Superior temporal gyrus (tissue), 1 donor: ENCODE measurements at regions not wholly inside any gene's neighbourhood (a gene's known extent, or its start where the extent isn't known, plus 50 kb on each side); places are given as distances from the start of the nearest gene placed in this dataset.

Experiments used
- DNase-seq: peaks from one replicate; pipeline ENCODE4 v3.0.0-alpha.2; 2016; ENCODE audit errors: extremely low spot score

DNA sequence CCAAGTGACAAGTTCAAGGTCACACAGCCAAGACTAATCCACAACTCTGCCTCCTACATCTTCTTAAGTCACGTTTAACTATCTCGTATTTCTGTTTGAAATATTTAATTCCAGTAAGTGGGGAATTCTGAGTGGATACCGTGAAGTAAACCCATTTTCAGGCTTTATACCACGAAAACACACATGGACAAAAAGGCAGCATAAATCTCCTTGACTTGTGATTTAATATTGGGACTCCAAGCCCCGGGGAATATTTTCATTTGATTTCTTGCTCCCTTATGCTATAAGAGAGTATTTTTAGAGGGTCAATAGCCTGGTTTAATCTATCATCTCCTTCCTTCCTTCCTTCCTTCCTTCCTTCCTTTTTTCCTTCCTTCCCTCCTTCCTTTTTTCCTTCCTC is 716.7 kb downstream of the VRK1 start:
- DNase-seq = no peak

DNA sequence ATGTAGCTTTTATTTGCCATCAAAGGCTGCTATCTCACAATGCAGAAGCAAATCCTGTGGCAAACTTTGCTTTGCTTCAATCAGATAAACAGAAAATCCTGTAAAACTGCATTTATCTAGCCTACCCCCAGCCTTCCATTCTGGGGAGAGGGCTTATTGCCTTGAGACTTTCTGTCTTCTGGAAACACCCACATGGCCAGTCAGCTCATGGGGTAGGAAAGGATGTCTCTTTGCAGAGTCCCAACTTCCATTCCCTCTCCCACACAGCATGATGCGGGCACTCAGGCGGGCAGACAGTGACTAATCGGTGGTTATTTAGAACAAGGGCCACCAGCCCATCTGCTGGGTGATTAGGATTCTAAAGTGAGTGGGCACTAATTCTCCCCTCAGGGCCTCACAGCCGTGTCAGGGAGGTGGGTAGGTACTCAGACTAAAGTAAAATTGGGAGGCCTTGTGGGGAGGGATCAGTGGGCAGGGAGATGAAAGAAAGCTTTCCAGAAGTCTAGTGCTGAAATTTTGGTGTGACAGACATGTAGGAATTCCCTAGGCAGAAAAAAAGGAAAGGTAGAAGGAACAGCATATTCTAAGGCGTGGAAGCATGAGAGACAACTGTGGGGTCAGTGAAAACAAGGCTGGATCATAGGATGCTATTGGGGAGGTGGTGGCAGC is 720.5 kb downstream of the VRK1 start:
- DNase-seq = no peak

DNA sequence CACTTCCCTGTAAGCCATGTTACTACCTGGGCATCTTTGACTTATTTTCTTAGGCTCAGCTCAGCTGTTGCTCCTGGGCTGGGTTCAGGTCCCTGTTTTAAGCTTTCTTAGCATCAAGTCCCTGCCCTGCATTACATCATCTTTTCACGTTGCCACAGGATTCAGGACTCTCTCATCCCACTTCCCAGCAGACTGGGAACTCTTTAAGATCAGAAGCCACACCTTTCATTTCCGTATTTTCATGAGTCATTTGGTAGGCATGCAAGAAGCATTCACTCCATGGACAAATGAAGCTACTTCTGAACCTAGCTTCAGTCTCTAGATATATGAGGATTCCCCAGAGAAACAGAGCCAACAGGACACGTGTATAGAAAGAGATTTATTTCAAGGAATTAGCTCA is 726.8 kb downstream of the VRK1 start:
- DNase-seq = no peak

DNA sequence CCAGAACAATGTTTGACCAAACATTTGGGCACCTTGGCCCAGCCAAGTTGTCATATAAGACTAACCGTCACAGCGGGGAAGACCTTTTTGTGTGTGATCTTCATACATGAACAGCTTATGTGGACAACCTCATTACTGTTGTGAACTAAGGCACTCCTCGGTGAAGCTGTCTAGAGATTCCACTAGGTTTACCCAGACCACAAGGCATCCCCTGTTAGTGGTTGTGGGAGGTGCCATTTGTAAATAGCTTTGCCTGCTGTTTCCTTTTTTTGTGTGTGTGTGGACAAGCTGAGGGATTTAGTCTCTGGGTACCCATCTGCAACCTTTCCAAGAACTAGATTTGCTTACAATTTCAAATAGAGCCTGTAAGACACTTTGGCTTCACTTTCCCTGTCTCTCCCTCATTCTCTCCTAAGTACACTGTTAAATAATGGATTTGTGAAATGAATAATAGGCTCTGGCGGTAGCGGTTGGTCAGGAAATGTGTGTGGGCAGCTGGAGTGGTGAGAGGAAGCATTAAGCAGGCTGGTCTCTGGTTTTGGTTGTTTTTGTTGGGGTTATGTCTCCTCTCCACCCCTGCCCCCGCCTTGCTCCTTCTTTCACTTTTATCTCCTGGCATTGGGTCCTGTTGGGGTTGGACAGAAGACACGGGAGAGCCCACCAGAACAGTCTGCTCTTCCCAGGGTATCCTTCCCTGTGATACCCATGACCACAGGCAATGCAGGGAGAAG is 727.6 kb downstream of the VRK1 start:
- no peak for DNase-seq

DNA sequence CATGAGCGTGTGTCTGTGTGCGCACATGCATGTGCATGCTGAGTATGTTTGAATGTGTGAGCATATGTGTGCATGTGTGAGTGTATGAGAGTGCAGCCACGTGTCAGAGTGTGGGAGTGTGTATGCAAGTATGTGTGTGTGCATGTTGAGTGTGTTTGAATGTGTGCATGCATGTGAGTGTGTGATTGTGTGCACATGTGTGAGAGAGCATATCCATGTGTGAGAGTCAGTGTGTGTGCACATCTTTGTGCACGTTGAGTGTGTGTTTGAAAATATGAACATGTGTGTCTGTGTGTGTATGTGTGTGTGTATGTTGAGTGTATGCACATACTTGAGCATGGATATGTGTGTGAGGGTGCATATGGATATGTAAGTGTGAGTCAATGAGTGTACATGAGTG is 730.8 kb downstream of the VRK1 start:
- DNase-seq = no peak

DNA sequence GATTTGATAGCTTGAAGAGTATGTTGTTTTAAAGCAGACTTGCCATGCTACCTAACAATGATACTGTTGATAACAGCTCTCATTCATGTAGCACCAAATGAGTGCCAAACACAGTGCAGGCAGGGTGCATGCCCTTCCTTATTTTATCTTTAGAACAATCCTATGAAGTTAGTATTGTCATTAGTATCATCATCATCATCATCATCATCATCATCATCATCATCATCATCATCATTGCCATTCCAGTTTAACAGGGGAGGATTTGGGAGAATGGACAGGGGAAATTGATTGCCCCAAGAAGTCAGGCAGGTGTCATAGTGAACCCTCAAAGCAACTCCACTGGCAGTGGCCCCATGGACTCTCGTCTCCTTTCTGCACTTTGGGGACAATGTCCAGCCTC is 734.9 kb downstream of the VRK1 start:
- no peak for DNase-seq

DNA sequence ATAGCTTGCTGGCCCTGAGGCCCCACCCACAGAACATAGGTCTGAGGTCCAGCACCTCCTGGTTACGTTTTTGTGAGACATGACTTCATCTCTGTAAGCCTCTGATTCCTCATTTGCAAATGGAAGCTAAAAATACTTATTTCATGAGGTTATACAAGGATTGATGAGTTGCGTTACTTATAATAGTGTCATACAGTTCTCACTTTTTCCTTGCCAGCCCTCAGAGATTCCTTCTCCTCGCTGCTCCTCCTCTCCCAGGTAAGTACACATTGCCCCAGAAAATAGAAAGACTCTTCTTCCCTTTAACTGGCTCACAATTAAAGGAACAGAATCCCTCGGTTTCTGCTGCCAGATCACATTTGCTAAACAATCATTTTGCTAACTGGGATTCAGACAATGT is 739.2 kb downstream of the VRK1 start:
- DNase-seq = no peak

DNA sequence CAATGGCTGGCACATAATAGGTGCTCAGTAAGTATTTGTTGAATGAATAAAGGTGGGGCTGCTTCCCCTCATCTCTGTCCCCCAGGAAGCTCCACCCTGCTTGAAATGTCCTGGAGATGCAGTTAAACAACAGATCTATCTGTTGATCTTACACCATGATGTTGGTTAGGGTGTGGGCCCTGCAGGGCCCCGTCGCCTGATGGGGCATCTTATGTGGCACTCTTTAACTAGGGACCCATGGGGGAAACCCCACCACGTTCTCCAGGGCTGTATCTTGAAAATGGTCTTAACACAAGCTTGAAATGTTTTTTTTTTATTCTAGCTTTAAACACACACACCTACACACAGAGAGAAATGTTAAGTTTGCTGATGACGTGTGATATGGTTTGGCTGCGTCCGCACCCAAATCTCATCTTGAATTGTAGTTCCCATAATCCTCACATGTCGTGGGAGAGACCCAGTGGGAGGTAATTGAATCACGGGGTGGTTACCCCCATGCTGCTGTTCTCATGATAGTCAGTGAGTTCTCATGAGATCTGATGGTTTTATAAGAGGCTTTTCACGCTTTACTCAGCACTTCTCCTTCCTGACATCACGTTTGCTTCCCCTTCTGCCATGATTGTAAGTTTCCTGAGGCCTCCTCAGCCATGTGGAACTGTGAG is 741.7 kb downstream of the VRK1 start:
- DNase-seq = no peak

DNA sequence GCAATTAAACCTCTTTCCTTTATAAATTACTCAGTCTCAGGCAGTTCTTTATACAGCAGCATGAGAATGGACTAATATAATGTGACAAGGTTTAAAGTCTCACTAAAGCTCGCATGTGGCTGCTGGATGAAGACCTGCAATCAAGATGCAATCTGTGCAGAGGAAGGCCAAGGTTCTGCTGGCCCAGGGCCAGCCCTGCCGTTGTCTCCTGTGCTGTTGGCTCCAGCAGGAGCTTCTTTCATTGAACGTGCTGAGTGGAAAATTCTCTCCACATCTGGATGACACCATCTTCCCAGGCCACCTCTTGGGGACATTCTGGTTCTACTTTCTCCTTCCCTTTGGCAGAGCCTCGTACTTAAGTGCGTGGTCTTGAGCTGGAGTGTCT is 742.2 kb downstream of the VRK1 start:
- no peak for DNase-seq

DNA sequence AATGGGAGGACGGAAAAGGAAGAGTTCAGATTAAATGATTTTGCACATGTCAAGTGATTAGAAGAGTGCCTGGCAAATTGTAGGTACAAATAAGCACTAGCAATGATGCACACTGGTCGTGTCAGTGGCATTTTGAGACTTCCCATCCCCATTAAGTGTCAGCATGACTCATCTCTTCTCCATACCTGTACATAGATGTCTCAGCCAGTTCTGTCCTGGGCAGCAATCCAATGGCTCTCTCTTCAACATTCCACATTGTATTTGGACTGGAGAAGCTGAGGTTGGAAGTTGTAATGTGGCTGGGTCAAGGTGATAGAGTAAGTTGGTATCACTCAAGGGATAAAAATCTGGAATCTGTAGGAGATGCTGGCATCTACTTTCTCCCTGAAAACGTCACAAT is 742.7 kb downstream of the VRK1 start:
- DNase-seq = no peak

DNA sequence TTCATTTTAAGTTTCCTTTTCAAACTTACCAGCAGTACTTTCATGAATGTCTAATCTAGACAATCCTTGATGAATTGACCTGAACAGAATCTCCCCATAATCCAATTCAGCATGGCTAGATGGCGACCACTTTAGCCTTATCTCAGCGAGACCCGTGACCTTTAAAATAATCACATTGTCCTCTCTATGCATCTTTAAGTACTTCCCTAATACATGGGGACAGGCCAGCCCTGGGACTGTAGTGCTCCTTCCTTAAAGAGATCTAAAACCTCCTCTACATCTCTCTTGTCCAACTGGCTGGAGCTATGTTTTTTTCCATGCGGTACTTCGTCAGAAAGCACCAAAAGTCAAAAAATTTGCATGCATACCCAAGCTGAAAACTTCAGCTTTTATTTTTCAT is 746.0 kb downstream of the VRK1 start:
- no peak for DNase-seq

DNA sequence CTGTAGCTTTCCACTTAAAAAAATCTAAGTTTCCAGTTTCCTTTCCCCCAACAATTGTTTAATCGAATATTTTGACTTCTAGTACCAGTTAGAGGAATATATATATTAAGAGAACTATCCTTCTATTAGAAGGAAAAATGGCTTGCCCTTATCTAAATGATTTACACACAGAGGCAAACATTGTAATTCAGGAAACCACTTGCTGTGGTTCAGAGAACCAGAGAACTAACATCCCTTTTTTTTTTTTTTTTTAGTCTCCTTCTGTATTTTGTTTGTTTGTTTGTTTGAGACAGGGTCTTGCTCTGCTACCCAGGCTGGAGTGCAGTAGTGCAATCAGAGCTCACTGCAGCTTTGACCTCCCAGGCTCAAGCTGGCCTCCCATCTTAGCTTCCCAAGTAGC is 746.6 kb downstream of the VRK1 start:
- no peak for DNase-seq

DNA sequence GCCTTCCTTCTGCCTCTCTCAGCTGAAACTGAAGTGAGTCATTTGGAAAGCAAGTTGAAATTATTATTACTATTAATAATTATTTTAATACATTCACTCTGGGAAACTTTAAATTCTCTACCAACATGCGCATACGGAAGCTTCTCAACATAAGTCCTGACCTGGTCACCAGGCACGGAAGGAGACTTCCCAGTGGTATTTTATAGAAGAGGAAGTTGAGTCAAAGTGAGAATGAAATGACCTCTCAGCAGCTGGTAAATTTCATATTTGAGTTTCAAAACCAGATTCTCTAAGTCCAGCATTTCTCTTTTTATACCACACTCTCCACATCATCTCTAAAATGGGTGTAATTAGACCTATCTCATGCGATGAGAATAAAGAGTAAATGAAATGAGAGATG is 747.4 kb downstream of the VRK1 start:
- no peak for DNase-seq

DNA sequence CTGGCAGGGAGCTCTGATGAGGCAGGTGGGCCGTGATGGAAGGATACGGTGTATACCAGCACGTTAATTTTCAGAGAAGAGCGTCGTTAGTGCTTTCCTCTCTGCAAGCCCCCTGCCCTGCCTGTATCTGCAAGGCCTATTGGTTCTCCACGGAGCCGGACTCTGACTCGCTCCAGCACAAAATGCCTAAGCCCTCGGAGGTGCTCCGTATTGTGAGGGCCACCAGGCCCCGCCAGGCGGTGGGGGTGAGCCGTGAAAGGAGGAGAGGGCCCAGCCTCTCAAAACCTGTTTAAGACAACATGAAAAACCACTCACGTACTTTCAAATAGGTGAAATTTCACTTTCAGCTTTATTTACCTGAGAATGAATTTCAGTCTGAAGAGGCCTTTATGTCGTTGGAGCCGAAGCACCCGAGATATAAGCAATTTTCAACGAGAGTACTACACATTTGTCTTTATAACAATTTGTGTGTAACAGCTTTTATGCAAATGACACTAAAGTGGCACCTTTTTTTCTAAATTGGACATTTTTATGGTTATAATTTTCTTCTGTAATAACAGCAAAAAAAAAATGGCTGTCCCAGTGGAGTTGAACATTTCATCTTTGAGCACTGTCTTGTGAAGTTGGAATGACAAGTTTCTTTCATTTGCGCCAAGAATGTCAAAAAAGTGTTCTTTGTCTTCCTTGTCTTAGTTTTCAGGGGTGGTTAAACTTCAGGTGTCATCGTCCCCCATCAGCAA is 749.5 kb downstream of the VRK1 start:
- no peak for DNase-seq

DNA sequence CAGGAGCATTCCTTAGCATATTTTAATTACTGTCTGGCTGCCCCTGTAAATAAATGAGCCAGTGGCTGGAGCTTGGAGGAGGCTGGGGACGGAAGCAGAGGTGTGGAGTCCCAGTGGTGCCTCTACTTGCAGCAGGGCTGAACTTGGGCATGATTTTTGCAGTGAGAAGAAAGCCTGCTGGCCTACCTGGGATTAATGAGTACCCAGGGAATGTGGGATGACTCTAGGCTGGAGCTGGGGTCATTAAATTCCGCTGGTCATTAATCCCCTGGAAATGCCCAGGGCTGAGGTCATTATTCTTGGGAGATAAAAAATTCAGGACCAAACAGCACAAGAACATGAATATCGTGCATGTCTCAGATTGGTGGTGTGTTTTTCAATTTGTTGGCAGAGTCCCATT is 753.3 kb downstream of the VRK1 start:
- no peak for DNase-seq

DNA sequence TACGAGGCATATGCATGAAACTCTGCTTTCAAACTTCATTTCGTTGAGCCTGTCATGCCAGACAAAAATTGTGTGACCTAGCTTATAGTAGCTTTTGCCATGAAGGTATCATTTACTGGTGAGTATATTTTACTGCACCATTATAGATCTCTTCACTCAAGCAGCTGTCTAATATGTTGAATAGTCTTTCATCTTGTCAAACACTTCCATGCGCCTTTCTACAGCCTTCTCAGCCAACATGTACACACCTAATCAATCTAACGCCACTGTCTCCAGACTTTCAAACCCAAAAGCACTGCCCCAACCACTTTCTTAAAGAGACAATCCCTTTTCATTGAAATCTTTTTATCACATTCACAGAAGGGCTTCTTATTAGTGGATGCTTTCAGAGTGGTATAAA is 757.4 kb downstream of the VRK1 start:
- DNase-seq = no peak

DNA sequence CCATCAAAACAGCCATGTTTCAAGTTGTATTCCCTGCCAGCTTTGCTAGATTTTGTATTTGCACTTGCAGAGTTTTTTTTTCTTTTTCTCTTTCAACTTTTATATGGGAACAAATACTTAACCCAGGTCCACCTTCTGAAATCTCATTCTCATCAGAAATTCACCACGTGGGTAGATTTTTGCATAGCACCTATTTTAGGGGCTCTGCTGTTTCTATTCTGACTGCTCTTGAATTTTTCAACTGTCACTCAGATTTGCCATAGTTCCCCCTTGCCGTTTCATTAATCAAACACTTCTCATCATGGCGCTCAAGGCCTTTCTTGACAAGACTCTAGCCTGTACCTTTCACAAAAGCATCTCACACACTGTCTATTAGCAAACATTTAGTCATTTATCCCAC is 767.2 kb downstream of the VRK1 start:
- no peak for DNase-seq

DNA sequence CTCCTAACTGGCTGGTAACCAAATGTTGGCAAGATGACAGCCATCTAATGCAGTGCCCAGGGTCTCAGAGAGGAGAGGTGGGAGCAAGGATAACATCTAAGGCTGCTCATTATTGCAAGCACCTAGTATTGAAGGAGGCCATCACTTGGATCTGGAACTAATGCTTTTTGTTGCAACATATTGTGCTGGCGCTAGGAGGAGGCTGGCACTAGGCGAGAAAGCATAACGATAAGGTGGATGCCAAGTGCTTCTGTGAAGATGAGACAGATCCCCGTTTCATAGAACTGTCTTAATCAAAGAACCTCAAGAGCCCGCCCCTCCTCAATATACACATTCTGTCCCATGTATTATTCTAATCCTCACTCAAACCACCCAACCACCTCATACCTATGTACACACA is 774.0 kb downstream of the VRK1 start:
- no peak for DNase-seq

DNA sequence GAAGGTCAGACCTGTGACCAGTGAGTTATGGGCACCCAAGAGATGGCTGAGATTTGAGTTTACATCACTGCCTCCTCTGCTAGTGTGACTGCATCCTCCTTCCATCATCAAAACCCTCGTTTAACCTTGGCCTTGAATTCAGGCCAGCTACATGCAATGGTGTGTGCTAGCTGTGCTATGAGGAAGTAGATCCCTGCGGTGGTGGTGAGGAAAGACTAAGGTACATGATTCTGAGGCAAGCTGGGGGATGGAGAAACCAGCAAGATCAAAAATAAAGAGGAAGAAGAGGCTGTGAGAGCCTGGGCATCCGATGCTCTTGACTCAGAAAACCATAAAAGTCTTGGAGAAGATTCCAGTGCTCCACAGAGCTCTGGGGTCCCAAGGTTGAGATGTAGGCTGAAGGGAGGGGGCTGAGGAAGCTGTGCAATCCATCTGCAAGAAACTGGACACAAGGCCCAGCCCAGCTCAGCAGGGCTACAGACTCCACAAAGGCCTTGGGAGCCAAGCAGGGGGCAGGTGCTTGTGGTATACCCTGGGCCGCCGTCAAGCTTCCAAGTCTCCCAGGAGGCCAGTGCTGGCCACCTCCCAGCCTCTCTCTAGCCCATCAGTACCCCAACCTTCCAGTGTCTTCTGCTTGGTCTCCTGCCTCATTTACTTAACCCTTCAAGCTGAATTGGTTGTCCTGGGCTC is 774.8 kb downstream of the VRK1 start:
- no peak for DNase-seq

DNA sequence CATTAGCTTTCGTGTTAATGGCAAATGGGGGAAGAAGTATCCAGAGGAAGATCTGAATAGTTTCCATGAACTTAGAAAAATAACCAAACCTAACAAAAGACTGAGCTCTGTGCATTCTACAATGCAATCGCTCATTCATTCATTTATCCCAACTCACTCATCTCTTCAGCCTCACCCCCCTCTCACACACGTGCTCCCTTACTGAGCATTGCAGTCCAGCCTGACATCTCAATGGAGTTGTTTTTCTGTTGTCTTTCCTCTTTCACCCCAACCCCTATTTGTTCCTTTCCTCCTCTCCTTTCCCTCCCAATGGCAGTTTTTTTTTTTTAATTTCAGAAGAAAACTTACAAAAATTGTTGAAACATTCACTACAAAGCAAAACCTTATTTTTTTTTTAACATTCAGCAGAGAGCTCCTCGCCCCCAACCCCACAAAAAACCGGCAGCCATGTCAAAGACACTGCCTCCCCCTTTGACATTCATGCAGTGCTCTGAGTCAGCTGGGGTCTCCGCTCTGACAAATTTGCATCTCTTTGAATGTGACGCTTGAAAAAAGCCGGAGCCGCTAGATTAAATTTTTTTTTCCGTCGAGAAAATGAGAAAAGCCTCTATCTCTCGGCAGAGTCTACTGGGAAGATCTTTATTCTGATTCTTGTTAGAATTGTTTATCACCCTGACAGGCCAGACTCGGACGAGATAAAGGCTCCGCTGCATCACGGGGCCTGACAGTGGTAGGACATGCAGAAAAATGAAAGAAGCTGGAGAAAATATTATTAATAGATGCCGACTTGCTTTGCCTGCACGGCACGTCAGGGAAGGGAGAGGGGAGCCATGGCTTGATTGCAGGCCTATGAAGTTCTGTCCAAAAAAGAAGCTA is 775.6 kb downstream of the VRK1 start:
- DNase-seq = no peak

DNA sequence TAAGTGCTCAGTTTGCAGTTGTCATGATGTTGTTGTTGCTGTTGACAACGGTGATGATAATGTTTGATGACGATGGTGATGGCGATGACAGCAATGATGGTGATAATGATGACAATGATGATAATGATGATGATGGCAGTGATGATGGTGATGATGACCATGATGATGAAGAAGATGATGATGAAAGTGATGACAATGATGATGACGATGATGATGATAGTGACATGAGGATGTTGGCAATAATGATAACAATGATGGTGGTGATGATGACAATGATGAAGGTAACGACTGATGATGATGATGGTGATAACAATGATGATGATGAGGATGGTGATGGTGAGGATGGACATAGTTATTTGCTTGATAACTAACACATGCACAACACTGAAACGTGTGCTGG is 778.5 kb downstream of the VRK1 start:
- DNase-seq = no peak
